HepG2 (cell line): ENCODE measurements at regions not wholly inside any gene's neighbourhood (a gene's known extent, or its start where the extent isn't known, plus 50 kb on each side); places are given as distances from the start of the nearest gene placed in this dataset.
A peak's percentile ranks its signal among the peaks of the same experiment; 100 is the strongest.

Experiments
- BCLAF1 ChIP-seq: fragments of 450-650 bp; IDR thresholded peaks from 2 replicates; pipeline ENCODE4 v1.6.1; 2017; ENCODE audit warnings: mild to moderate bottlenecking
- BHLHE40 ChIP-seq: IDR thresholded peaks from 2 replicates; pipeline ENCODE4 v1.6.1; 2011; ENCODE audit warnings: low read length, improper control_type of control experiment
- BRF2 ChIP-seq: sonication (generic); formaldehyde crosslinking; IDR thresholded peaks from 2 replicates; pipeline ENCODE4 v1.8.1; 2022; ENCODE audit warnings: mild to moderate bottlenecking, missing genetic modification reagents
- DDIT3 ChIP-seq: sonication (generic); formaldehyde crosslinking; IDR thresholded peaks from 2 replicates; pipeline ENCODE4 v1.4.0; 2020; ENCODE audit warnings: mild to moderate bottlenecking, missing genetic modification reagents
- E2F2 ChIP-seq: sonication (generic); formaldehyde crosslinking; IDR thresholded peaks from 2 replicates; pipeline ENCODE4 v1.4.0; 2020; ENCODE audit warnings: missing genetic modification reagents, borderline replicate concordance
- ETV6 ChIP-seq: sonication (generic); formaldehyde crosslinking; conservative IDR thresholded peaks from 2 replicates; pipeline ENCODE4 v1.4.0; 2020; ENCODE audit warnings: missing genetic modification reagents
- FOXO1 ChIP-seq: sonication (generic); formaldehyde crosslinking; IDR thresholded peaks from 2 replicates; pipeline ENCODE4 v1.4.0; 2020; ENCODE audit warnings: missing genetic modification reagents
- HES4 ChIP-seq: sonication (generic); formaldehyde crosslinking; IDR thresholded peaks from 2 replicates; pipeline ENCODE4 v1.9.0; 2021; ENCODE audit warnings: mild to moderate bottlenecking, missing genetic modification reagents, borderline replicate concordance
- HOXA5 ChIP-seq: sonication (generic); formaldehyde crosslinking; IDR thresholded peaks from 2 replicates; pipeline ENCODE4 v1.4.0; 2020; ENCODE audit warnings: missing genetic modification reagents
- IRF1 ChIP-seq: sonication (generic); formaldehyde crosslinking; IDR thresholded peaks from 2 replicates; pipeline ENCODE4 v1.4.0; 2020; ENCODE audit warnings: low read depth, mild to moderate bottlenecking, missing genetic modification reagents
- IRF2 ChIP-seq: IDR thresholded peaks from 2 replicates; pipeline ENCODE4 v1.6.1; 2018; ENCODE audit warnings: missing genetic modification reagents, missing compliant biosample characterization
- KLF9 ChIP-seq: IDR thresholded peaks from 2 replicates; pipeline ENCODE4 v1.6.1; 2016; ENCODE audit warnings: low read depth
- LCORL ChIP-seq, 2 experiments: fragments of 450-650 bp in 1 of 2; sonication (generic) in 1 of 2; formaldehyde crosslinking in 1 of 2; IDR thresholded peaks; 2 replicates each; pipeline versions ENCODE4 v1.5.0 to v1.6.1; 2017 to 2020; ENCODE audit warnings: antibody characterized with exemption in 1 of 2, missing genetic modification reagents in 1 of 2
- MAX ChIP-seq: IDR thresholded peaks from 2 replicates; pipeline ENCODE4 v1.6.1; 2012; ENCODE audit warnings: inconsistent platforms
- MED8 ChIP-seq: sonication (generic); formaldehyde crosslinking; IDR thresholded peaks from 2 replicates; pipeline ENCODE4 v1.8.1; 2023; ENCODE audit warnings: mild to moderate bottlenecking, missing genetic modification reagents; ENCODE audit not compliant: insufficient replicate concordance
- MYPOP ChIP-seq: sonication (generic); formaldehyde crosslinking; IDR thresholded peaks from 2 replicates; pipeline ENCODE4 v1.8.1; 2023; ENCODE audit warnings: mild to moderate bottlenecking, moderate library complexity, missing genetic modification reagents
- NFIC ChIP-seq: IDR thresholded peaks from 2 replicates; pipeline ENCODE4 v1.6.1; 2012; ENCODE audit warnings: mild to moderate bottlenecking, low read length, inconsistent platforms
- ONECUT2 ChIP-seq: sonication (generic); formaldehyde crosslinking; IDR thresholded peaks from 2 replicates; pipeline ENCODE4 v1.4.0; 2020; ENCODE audit warnings: missing genetic modification reagents
- POLR2G ChIP-seq: fragments of 200-400 bp; formaldehyde crosslinking; IDR thresholded peaks from 2 replicates; pipeline ENCODE4 v1.6.1; 2018; ENCODE audit warnings: mild to moderate bottlenecking, low read depth, low read length, moderate library complexity
- TBP ChIP-seq: sonication (generic); formaldehyde crosslinking; IDR thresholded peaks from 2 replicates; pipeline ENCODE4 v1.5.0; 2020; ENCODE audit warnings: missing genetic modification reagents
- TMF1 ChIP-seq: sonication (generic); formaldehyde crosslinking; IDR thresholded peaks from 2 replicates; pipeline ENCODE4 v1.8.1; 2022; ENCODE audit warnings: low read depth, missing genetic modification reagents
- ZBTB20 ChIP-seq: sonication (generic); formaldehyde crosslinking; IDR thresholded peaks from 2 replicates; pipeline ENCODE4 v1.8.1; 2023; ENCODE audit warnings: missing genetic modification reagents, low read depth, mild to moderate bottlenecking, borderline replicate concordance
- ZNF383 ChIP-seq: sonication (generic); formaldehyde crosslinking; IDR thresholded peaks from 2 replicates; pipeline ENCODE4 v1.4.0; 2020; ENCODE audit warnings: missing genetic modification reagents, mild to moderate bottlenecking, borderline replicate concordance

- TF ChIP-seq POLR2G (no peak), MED8 (CRISPR knock-in tag) (no peak), TMF1 (no peak), HES4 (CRISPR knock-in tag) (no peak), IRF1 (CRISPR knock-in tag) (no peak), HOXA5 (CRISPR knock-in tag) (no peak), E2F2 (no peak), BCLAF1 (no peak), KLF9 (CRISPR knock-in tag) (no peak), MYPOP (CRISPR knock-in tag) (no peak), ZBTB20 (CRISPR knock-in tag) (0 out of 2 replicates have a peak, but pooled peaks have one; percentile 72), FOXO1 (peak; percentile 29; the same call in 1 of the 2 replicates), DDIT3 (CRISPR knock-in tag) (no peak), NFIC (no peak), TBP (CRISPR knock-in tag) (no peak), BHLHE40 (no peak), IRF2 (CRISPR knock-in tag) (0 out of 2 replicates have a peak, but pooled peaks have one; percentile 30), ZNF383 (CRISPR knock-in tag) (no peak), BRF2 (CRISPR knock-in tag) (no peak), LCORL (IDR thresholded peaks at IDR 0.05) (no peak), LCORL (CRISPR knock-in tag; IDR thresholded peaks at IDR 0.05) (peak; percentile 60), ETV6 (CRISPR knock-in tag) (no peak), ONECUT2 (CRISPR knock-in tag) (no peak), MAX (no peak; the same call in 1 of the 2 replicates)
Measured at GRCh38 chr2:234550511-234551107, 53.7 kb upstream of the ARL4C start (continued).
